Adrenal gland (tissue), 5 donors: ENCODE measurements at regions not wholly inside any gene's neighbourhood (a gene's known extent, or its start where the extent isn't known, plus 50 kb on each side); places are given as distances from the start of the nearest gene placed in this dataset.

Experiments used
- CTCF ChIP-seq, 6 experiments: fragments of 450-650 bp in 4 of 6; fragments of 200-600 bp in 2 of 6; sonication (generic) in 1 of 6; IDR thresholded peaks; 1 replicate in 5 of 6; 2 replicates in 1 of 6; pipeline versions ENCODE4 v1.5.1 to v1.8.0; 2016 to 2021; ENCODE audit warnings: antibody characterized with exemption in 6 of 6, mild to moderate bottlenecking in 2 of 6, moderate library complexity in 1 of 6
- POLR2A ChIP-seq, 2 donors: fragments of 450-650 bp; IDR thresholded peaks; one replicate each; pipeline ENCODE4 v1.6.1; 2017; ENCODE audit warnings: antibody characterized with exemption in 2 of 2, mild to moderate bottlenecking in 2 of 2, moderate library complexity in 1 of 2
- donor health status: DM: no; HTN: no; CAD: no.

- TF ChIP-seq POLR2A (IDR thresholded peaks at IDR 0.05), result no peak
- TF ChIP-seq CTCF (IDR thresholded peaks at IDR 0.05), result no peak
Observed at GRCh38 chr4:93960916-93961315, 132.4 kb downstream of the ATOH1 start.
